HL-60 (cell line): ENCODE measurements at regions not wholly inside any gene's neighbourhood (a gene's known extent, or its start where the extent isn't known, plus 50 kb on each side); places are given as distances from the start of the nearest gene placed in this dataset.

ENCODE experiments used
- CTCF ChIP-seq: IDR thresholded peaks from one replicate; pipeline ENCODE4 v1.5.1; 2011; ENCODE audit warnings: low read length, control low read depth, inconsistent platforms; ENCODE audit not compliant: insufficient read depth
- GABPA ChIP-seq: IDR thresholded peaks from 2 replicates; pipeline ENCODE4 v1.6.1; 2012; ENCODE audit warnings: low read depth
- POLR2AphosphoS5 ChIP-seq: IDR thresholded peaks from 2 replicates; pipeline ENCODE4 v1.6.1; 2012; ENCODE audit warnings: low read depth
- REST ChIP-seq: IDR thresholded peaks from 2 replicates; pipeline ENCODE4 v1.6.1; 2012; ENCODE audit warnings: low read depth; ENCODE audit not compliant: insufficient replicate concordance
- SPI1 ChIP-seq: IDR thresholded peaks from 2 replicates; pipeline ENCODE4 v1.6.1; 2012; ENCODE audit warnings: low read depth, mild to moderate bottlenecking, borderline replicate concordance

- no peak for TF ChIP-seq CTCF
- no peak for TF ChIP-seq GABPA
- TF ChIP-seq POLR2AphosphoS5: no peak
- TF ChIP-seq REST: no peak
- TF ChIP-seq SPI1: no peak
Measured at GRCh38 chr12:115225845-115226244, 541.9 kb upstream of the TBX3 start.
